ENCODE measurements at regions not wholly inside any gene's neighbourhood (a gene's known extent, or its start where the extent isn't known, plus 50 kb on each side); places are given as distances from the start of the nearest gene placed in this dataset.

DNA sequence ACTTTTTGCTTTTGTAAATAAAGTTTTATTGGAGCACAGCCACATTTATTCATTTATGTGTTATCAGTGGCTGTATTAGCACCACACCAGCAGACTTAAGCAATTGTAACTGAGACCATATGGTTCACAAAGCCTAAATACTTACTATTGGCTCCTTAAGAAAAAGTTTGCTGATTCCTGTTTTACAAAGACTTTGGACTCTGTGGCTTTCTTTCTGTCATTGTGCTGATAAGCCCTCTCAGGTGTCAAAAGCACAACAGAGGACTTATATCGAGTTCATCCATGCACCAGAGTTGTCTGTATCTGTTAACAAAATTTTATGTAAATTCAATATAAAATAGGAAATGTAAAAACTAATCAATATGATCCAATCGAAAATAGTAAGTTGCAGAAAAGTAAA lies 55.6 kb upstream of the PCSK5 start:
- DNase-seq (ENCODE audit: unreplicated experiment) = no peak
- no peak for TF ChIP-seq CTCF (IDR thresholded peaks at IDR 0.05; ENCODE audit: unreplicated experiment)
- peaks cover 25% of the 10 kb centered on the region for H3K9me3 Mint-ChIP-seq (ENCODE audit: unreplicated experiment)
- no TSS peak for BruUV-seq (replicated peaks)
- CTCF ChIA-PET = interaction anchor here (0.6 kb wide), 1 partner anchor 127 kb away, joined by 5 read pairs; no protein-coding TSS in a partner anchor
- POLR2A ChIA-PET = no interaction called here
- intact Hi-C loops (cut with micrococcal nuclease) = no loop called here
- no peaks in the 10 kb centered on the region for H3K36me3 Mint-ChIP-seq (ENCODE audit: insufficient read depth, unreplicated experiment)
- no peak overlapping the region for H3K27ac Mint-ChIP-seq (ENCODE audit: low read depth, unreplicated experiment)
- no peaks in the 10 kb centered on the region for H3K4me1 Mint-ChIP-seq (ENCODE audit: insufficient read depth, unreplicated experiment)
- H3K4me3 Mint-ChIP-seq (ENCODE audit: unreplicated experiment) = no peak overlapping the region
- H3K27me3 Mint-ChIP-seq (ENCODE audit: insufficient read depth, unreplicated experiment) = no peaks in the 10 kb centered on the region

Measured in MCF 10A (cell line).